ENCODE measurements at regions not wholly inside any gene's neighbourhood (a gene's known extent, or its start where the extent isn't known, plus 50 kb on each side); places are given as distances from the start of the nearest gene placed in this dataset.

GRCh38 chr13:105147461-105147860 lies 1388.0 kb downstream of the EFNB2 start:
- no peak for DNase-seq (ENCODE audit: low read depth in 4 of 4, low spot score in 3 of 4)

- no peak for DNase-seq (ENCODE audit: low read depth in 4 of 4, low spot score in 3 of 4)
Measured at GRCh38 chr13:105144936-105145335, 1390.5 kb downstream of the EFNB2 start.

- no peak for DNase-seq (ENCODE audit: low read depth in 4 of 4, low spot score in 3 of 4)
Measured at GRCh38 chr13:105144020-105144419, 1391.4 kb downstream of the EFNB2 start.

GRCh38 chr13:105142556-105142955 lies 1392.9 kb downstream of the EFNB2 start:
- DNase-seq (ENCODE audit: low read depth in 4 of 4, low spot score in 3 of 4), result no peak

- no peak for DNase-seq (ENCODE audit: low read depth in 4 of 4, low spot score in 3 of 4)
Measured at GRCh38 chr13:105139380-105140285, 1395.8 kb downstream of the EFNB2 start.

GRCh38 chr13:105139048-105139379 lies 1396.4 kb downstream of the EFNB2 start:
- DNase-seq (ENCODE audit: low read depth in 4 of 4, low spot score in 3 of 4), result no peak

GRCh38 chr13:105135852-105136615 lies 1399.4 kb downstream of the EFNB2 start:
- no peak for DNase-seq (ENCODE audit: low read depth in 4 of 4, low spot score in 3 of 4)

- no peak for DNase-seq (ENCODE audit: low read depth in 4 of 4, low spot score in 3 of 4)
Measured at GRCh38 chr13:105127732-105128131, 1407.7 kb downstream of the EFNB2 start.

- no peak for DNase-seq (ENCODE audit: low read depth in 4 of 4, low spot score in 3 of 4)
Measured at GRCh38 chr13:105121221-105121620, 1414.2 kb downstream of the EFNB2 start.

GRCh38 chr13:105118426-105118985 lies 1417.0 kb downstream of the EFNB2 start:
- no peak for DNase-seq (ENCODE audit: low read depth in 4 of 4, low spot score in 3 of 4)

GRCh38 chr13:105116966-105117365 lies 1418.5 kb downstream of the EFNB2 start:
- no peak for DNase-seq (ENCODE audit: low read depth in 4 of 4, low spot score in 3 of 4)

GRCh38 chr13:105112561-105112960 lies 1422.9 kb downstream of the EFNB2 start:
- DNase-seq (ENCODE audit: low read depth in 4 of 4, low spot score in 3 of 4), result no peak

- DNase-seq (ENCODE audit: low read depth in 4 of 4, low spot score in 3 of 4), result no peak
Measured at GRCh38 chr13:105107781-105108180, 1427.7 kb downstream of the EFNB2 start.

GRCh38 chr13:105105471-105105870 lies 1430.0 kb downstream of the EFNB2 start:
- DNase-seq (ENCODE audit: low read depth in 4 of 4, low spot score in 3 of 4), result no peak

GRCh38 chr13:105097521-105097920 lies 1437.9 kb downstream of the EFNB2 start:
- DNase-seq (ENCODE audit: low read depth in 4 of 4, low spot score in 3 of 4), result no peak

GRCh38 chr13:105089858-105090643 lies 1445.4 kb downstream of the EFNB2 start:
- no peak for DNase-seq (ENCODE audit: low read depth in 4 of 4, low spot score in 3 of 4)

- DNase-seq (ENCODE audit: low read depth in 4 of 4, low spot score in 3 of 4), result no peak
Measured at GRCh38 chr13:105087945-105088344, 1447.5 kb downstream of the EFNB2 start.

- DNase-seq (ENCODE audit: low read depth in 4 of 4, low spot score in 3 of 4), result no peak
Measured at GRCh38 chr13:105084931-105085330, 1450.5 kb downstream of the EFNB2 start.

- no peak for DNase-seq (ENCODE audit: low read depth in 4 of 4, low spot score in 3 of 4)
Measured at GRCh38 chr13:105083992-105084391, 1451.5 kb downstream of the EFNB2 start.

- no peak for DNase-seq (ENCODE audit: low read depth in 4 of 4, low spot score in 3 of 4)
Measured at GRCh38 chr13:105074755-105075154, 1460.7 kb downstream of the EFNB2 start.

GRCh38 chr13:105073041-105073440 lies 1462.4 kb downstream of the EFNB2 start:
- no peak for DNase-seq (ENCODE audit: low read depth in 4 of 4, low spot score in 3 of 4)
